ENCODE measurements at regions not wholly inside any gene's neighbourhood (a gene's known extent, or its start where the extent isn't known, plus 50 kb on each side); places are given as distances from the start of the nearest gene placed in this dataset.
"Not testable (repeated sequence)": the region's sequence is repeated elsewhere in the genome, so short reads cannot be mapped to it uniquely, and the experiment has no call there.

- DNase-seq: no peak
These were observed 282.7 kb upstream of the SFSWAP start for GRCh38 chr12:131428091-131428685.

GRCh38 chr12:131429221-131429620 is 281.7 kb upstream of the SFSWAP start:
- not testable (repeated sequence) for DNase-seq

- peak; percentile 55 for DNase-seq
These were observed 281.2 kb upstream of the SFSWAP start for GRCh38 chr12:131429697-131430096.

GRCh38 chr12:131430158-131430742 is 280.6 kb upstream of the SFSWAP start:
- DNase-seq: peak; percentile 34

GRCh38 chr12:131431126-131431655 is 279.7 kb upstream of the SFSWAP start:
- not testable (repeated sequence) for DNase-seq

- peak; percentile 28 for DNase-seq
These were observed 278.2 kb upstream of the SFSWAP start for GRCh38 chr12:131432532-131433260.

- no peak for DNase-seq
These were observed 276.4 kb upstream of the SFSWAP start for GRCh38 chr12:131434208-131435125.

GRCh38 chr12:131436922-131437705 is 273.8 kb upstream of the SFSWAP start:
- peak; percentile 14 for DNase-seq

- no peak for DNase-seq
These were observed 273.0 kb upstream of the SFSWAP start for GRCh38 chr12:131437706-131438492.

GRCh38 chr12:131438493-131438835 is 272.4 kb upstream of the SFSWAP start:
- not testable (repeated sequence) for DNase-seq

- DNase-seq: peak; percentile 16
These were observed 272.0 kb upstream of the SFSWAP start for GRCh38 chr12:131438881-131439280.

GRCh38 chr12:131439752-131440151 is 271.1 kb upstream of the SFSWAP start:
- DNase-seq: not testable (repeated sequence)

- not testable (repeated sequence) for DNase-seq
These were observed 270.5 kb upstream of the SFSWAP start for GRCh38 chr12:131440209-131441059.

GRCh38 chr12:131441060-131441396 is 269.9 kb upstream of the SFSWAP start:
- DNase-seq: peak; percentile 9

GRCh38 chr12:131441638-131442336 is 269.1 kb upstream of the SFSWAP start:
- no peak for DNase-seq

- DNase-seq: no peak
These were observed 268.5 kb upstream of the SFSWAP start for GRCh38 chr12:131442337-131442918.

- DNase-seq: no peak
These were observed 267.6 kb upstream of the SFSWAP start for GRCh38 chr12:131443019-131444000.
